Neural progenitor cell (in vitro differentiated cells): ENCODE measurements at regions not wholly inside any gene's neighbourhood (a gene's known extent, or its start where the extent isn't known, plus 50 kb on each side); places are given as distances from the start of the nearest gene placed in this dataset.

Experiments
- EZH2 ChIP-seq: fragments of 200-600 bp; sonication (generic); IDR thresholded peaks from 2 replicates; pipeline ENCODE4 v1.6.1; 2017; ENCODE audit warnings: antibody characterized with exemption, mild to moderate bottlenecking, moderate library complexity
- EZH2phosphoT487 ChIP-seq: fragments of 200-600 bp; sonication (generic); IDR thresholded peaks from 2 replicates; pipeline ENCODE4 v1.6.1; 2017; ENCODE audit warnings: antibody characterized with exemption

- TF ChIP-seq EZH2 = no peak
- TF ChIP-seq EZH2phosphoT487 = no peak
These were observed 91.1 kb upstream of the PTPN1 start for GRCh38 chr20:50418890-50419642.
